ENCODE measurements at regions not wholly inside any gene's neighbourhood (a gene's known extent, or its start where the extent isn't known, plus 50 kb on each side); places are given as distances from the start of the nearest gene placed in this dataset.

DNA sequence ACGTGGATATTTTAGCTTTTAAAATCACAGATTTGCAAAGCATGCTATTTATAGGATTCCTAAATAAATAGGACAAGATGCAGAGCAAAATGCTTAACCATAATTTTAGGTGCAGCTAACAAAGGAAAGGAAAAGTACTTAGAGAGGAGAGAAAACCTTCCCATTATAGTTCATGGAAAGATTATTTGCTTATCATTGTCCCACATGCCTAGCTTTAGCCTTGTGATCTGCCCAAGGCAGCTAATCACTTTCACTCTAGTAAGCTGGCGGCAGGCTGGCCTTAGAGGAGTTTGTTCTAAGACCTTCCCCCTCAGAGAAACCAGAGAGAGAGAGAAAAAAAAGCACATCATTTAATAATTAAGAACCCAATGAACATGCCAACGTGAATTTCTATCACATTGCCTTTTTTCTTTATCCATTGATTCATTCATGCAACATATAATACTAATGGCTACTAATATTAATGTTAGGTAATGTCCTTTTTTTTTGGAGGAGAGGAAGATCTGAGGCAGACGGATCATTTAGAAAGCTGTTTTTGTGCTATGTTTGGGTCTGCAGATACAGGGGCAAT is 274.6 kb downstream of the ARL4A start:
- Histone ChIP-seq H3K4me3 (no peak overlapping the region), H3K36me3 (no peaks in the 10 kb centered on the region), H3K27ac (peak overlapping the region in 2 of 10 donors; percentile 18 to 45), H3K9me3 (no peaks in the 10 kb centered on the region), H3K27me3 (no peaks in the 10 kb centered on the region), H3K4me1 (no peaks in the 10 kb centered on the region)
- intact Hi-C loops (cut with DNase I), result no loop called here
- peak in 3 of 8 donors; percentile 51 to 68 (median 67) for ATAC-seq
- DNase-seq, result peak in 1 of 2 donors; percentile 7
- TF ChIP-seq, protein P1, sequence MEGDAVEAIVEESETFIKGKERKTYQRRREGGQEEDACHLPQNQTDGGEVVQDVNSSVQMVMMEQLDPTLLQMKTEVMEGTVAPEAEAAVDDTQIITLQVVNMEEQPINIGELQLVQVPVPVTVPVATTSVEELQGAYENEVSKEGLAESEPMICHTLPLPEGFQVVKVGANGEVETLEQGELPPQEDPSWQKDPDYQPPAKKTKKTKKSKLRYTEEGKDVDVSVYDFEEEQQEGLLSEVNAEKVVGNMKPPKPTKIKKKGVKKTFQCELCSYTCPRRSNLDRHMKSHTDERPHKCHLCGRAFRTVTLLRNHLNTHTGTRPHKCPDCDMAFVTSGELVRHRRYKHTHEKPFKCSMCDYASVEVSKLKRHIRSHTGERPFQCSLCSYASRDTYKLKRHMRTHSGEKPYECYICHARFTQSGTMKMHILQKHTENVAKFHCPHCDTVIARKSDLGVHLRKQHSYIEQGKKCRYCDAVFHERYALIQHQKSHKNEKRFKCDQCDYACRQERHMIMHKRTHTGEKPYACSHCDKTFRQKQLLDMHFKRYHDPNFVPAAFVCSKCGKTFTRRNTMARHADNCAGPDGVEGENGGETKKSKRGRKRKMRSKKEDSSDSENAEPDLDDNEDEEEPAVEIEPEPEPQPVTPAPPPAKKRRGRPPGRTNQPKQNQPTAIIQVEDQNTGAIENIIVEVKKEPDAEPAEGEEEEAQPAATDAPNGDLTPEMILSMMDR (IDR thresholded peaks at IDR 0.05), result no peak
- 49 to 57% methylated on average over 4 of the region's 4 CpGs for WGBS, 2 donors

DNA sequence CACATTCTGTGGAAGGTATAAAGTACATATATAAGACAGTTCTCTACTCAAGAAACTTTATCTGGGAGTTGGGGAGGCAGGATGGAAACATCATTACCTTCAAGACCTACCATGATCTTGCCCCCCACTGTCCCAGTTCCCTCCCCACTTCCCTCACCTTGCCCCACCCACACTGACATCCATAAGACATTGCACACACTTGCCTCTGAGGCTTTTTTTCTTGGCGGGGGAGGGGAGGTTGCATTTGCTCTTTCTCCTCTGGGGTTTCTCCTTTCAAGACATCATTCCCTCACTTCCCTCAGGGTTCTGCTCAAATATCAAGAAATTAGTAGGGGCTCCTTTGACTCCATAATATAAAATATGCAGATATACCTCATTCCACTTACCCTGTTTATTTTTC is 276.0 kb downstream of the ARL4A start:
- Histone ChIP-seq H3K27me3 (no peaks in the 10 kb centered on the region), H3K9me3 (no peaks in the 10 kb centered on the region), H3K36me3 (no peaks in the 10 kb centered on the region), H3K27ac (no peak overlapping the region), H3K4me1 (no peaks in the 10 kb centered on the region), H3K4me3 (no peak overlapping the region)
- intact Hi-C loops (cut with DNase I), result no loop called here
- TF ChIP-seq, protein P1 (IDR thresholded peaks at IDR 0.05), result no peak
- no peak for ATAC-seq
- WGBS, 2 donors, result 97 to 100% methylated on average over 1 of the region's 1 CpG
- DNase-seq, result no peak

DNA sequence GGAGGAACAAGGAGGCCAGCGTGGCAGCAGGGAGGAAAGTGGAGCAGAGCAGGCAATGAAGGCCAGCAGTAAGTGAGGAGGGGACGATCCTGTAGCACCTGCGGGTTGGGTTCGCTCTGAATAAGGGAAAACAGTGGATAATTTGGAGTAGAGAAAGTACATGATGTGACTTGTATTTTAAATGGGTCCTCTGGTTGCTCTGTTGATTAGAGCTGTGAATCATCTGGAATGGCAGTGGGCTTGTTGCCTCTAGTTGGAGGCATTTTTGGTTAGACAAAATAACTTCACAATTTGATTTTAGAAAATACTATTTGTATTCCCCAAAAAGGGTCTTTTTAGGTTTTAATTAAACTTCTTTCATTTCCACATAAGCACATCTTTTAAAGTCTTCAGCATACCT is 277.4 kb downstream of the ARL4A start:
- ATAC-seq, result no peak
- WGBS, 2 donors, result 86 to 99% methylated on average over 4 of the region's 4 CpGs

DNA sequence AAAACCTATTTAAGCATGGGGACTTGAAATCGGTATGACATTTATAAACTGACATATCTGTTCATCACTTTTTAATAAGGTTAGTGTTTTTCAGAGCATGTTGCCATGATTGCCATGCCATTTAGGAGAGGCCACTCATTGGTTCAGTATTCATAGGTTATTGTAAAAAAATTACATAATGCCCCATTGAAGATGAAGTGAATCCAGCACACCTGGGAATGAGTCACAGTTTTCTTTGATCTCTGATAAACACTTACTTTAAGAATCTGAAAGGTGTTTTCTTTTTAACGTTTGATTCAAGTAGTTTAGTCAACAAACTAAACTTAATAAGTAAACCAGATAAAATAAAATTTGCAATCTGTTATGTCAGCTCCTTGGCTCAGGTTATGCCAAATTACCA is 278.3 kb downstream of the ARL4A start:
- no peaks in the 10 kb centered on the region for H3K9me3 ChIP-seq
- ATAC-seq (no peak), DNase-seq (no peak)
- TF ChIP-seq, protein P1 (IDR thresholded peaks at IDR 0.05), result no peak
- H3K4me1 ChIP-seq, result no peaks in the 10 kb centered on the region
- no peaks in the 10 kb centered on the region for H3K27me3 ChIP-seq
- intact Hi-C loops (cut with DNase I), result no loop called here
- no peak overlapping the region for H3K27ac ChIP-seq
- no peaks in the 10 kb centered on the region for H3K36me3 ChIP-seq
- WGBS, 2 donors, result 71 to 74% methylated on average over 2 of the region's 2 CpGs
- no peak overlapping the region for H3K4me3 ChIP-seq

More for the DNA sequence above, 277.4 kb downstream of the ARL4A start:
- Histone ChIP-seq H3K9me3 (no peaks in the 10 kb centered on the region), H3K4me1 (no peaks in the 10 kb centered on the region), H3K27me3 (no peaks in the 10 kb centered on the region), H3K36me3 (no peaks in the 10 kb centered on the region), H3K27ac (no peak overlapping the region), H3K4me3 (no peak overlapping the region)
- intact Hi-C loops (cut with DNase I), result no loop called here
- TF ChIP-seq, protein P1 (IDR thresholded peaks at IDR 0.05), result no peak
- DNase-seq, result no peak

Data from heart right ventricle (tissue), 16 donors.